ENCODE measurements at regions not wholly inside any gene's neighbourhood (a gene's known extent, or its start where the extent isn't known, plus 50 kb on each side); places are given as distances from the start of the nearest gene placed in this dataset.

GRCh38 chr5:9799606-9800005 is 169.5 kb upstream of the TAS2R1 start:
- ATAC-seq (no peak), DNase-seq (ENCODE audit: low read depth in 1 of 2, low spot score in 1 of 2) (no peak), FAIRE-seq (no peak)
- TF ChIP-seq CTCF (IDR thresholded peaks at IDR 0.05) (no peak), FOXS1 (CRISPR knock-in tag; IDR thresholded peaks at IDR 0.05) (no peak), EP300 (IDR thresholded peaks at IDR 0.05) (no peak), BCL3 (IDR thresholded peaks at IDR 0.05) (no peak), RNF2 (IDR thresholded peaks at IDR 0.05; ENCODE audit: borderline replicate concordance, low read depth) (no peak), TFCP2L1 (CRISPR knock-in tag; IDR thresholded peaks at IDR 0.05) (no peak), RAD21 (conservative IDR thresholded peaks at IDR 0.05 in 1 of 2, IDR thresholded peaks at IDR 0.05 in 1 of 2) (no peak), HES2 (IDR thresholded peaks at IDR 0.05) (no peak), KDM1A (IDR thresholded peaks at IDR 0.05; ENCODE audit: low read depth) (no peak), E2F6 (IDR thresholded peaks at IDR 0.05; ENCODE audit: borderline replicate concordance, low read depth) (no peak), CHD2 (IDR thresholded peaks at IDR 0.05; ENCODE audit: low read length, partially characterized antibody) (no peak), POLR2A (IDR thresholded peaks at IDR 0.05; ENCODE audit: low read length) (no peak), USF2 (IDR thresholded peaks at IDR 0.05) (no peak), ZC3H11A (IDR thresholded peaks at IDR 0.05) (no peak), MYC (IDR thresholded peaks at IDR 0.05; ENCODE audit: borderline replicate concordance, low read length) (no peak), HEYL (CRISPR knock-in tag; IDR thresholded peaks at IDR 0.05) (no peak), HMGXB4 (CRISPR knock-in tag; IDR thresholded peaks at IDR 0.05; ENCODE audit: borderline replicate concordance) (no peak), EHF (CRISPR knock-in tag; IDR thresholded peaks at IDR 0.05) (no peak), KDM5A (IDR thresholded peaks at IDR 0.05) (no peak), FOSB (CRISPR knock-in tag; IDR thresholded peaks at IDR 0.05) (no peak)
- Histone ChIP-seq H3K4me1 (no peaks in the 10 kb centered on the region), H3K4me2 (no peak overlapping the region), H3K9me3 (no peaks in the 10 kb centered on the region), H3K4me3 (no peak overlapping the region), H3K27ac (no peak overlapping the region)
- ChIA-PET CTCF (no interaction called here), POLR2A (no interaction called here)
- WGBS (ENCODE audit: missing lambda C conversion rate), result 5% methylated on average over 4 of the region's 4 CpGs

- H3K4me2 ChIP-seq, result no peak overlapping the region
- 30% methylated on average over 7 of the region's 7 CpGs for WGBS (ENCODE audit: missing lambda C conversion rate)
Observed at GRCh38 chr5:9790276-9790675, 160.1 kb upstream of the TAS2R1 start.

More at GRCh38 chr5:9790276-9790675, 160.1 kb upstream of the TAS2R1 start:
- no peak for TF ChIP-seq RFX5 (IDR thresholded peaks at IDR 0.05)
- TF ChIP-seq ZSCAN20 (CRISPR knock-in tag; IDR thresholded peaks at IDR 0.05), result no peak
- TF ChIP-seq POLR2A (IDR thresholded peaks at IDR 0.05; ENCODE audit: low read length), result no peak
- no peak for TF ChIP-seq HDAC2 (IDR thresholded peaks at IDR 0.05)
- TF ChIP-seq KDM1A (IDR thresholded peaks at IDR 0.05; ENCODE audit: low read depth), result no peak
- no peak for TF ChIP-seq ZFP36 (IDR thresholded peaks at IDR 0.05; ENCODE audit: borderline replicate concordance, partially characterized antibody)
- TF ChIP-seq ZNF302 (CRISPR knock-in tag; IDR thresholded peaks at IDR 0.05), result no peak
- FAIRE-seq (no peak), DNase-seq (ENCODE audit: low read depth in 1 of 2, low spot score in 1 of 2) (no peak), ATAC-seq (no peak)
- ChIA-PET POLR2A (no interaction called here), CTCF (no interaction called here)
- Histone ChIP-seq H3K4me1 (no peaks in the 10 kb centered on the region), H3K27ac (no peak overlapping the region), H3K9me3 (no peaks in the 10 kb centered on the region), H3K4me3 (no peak overlapping the region)
